Suprapubic skin (tissue), 3 donors: ENCODE measurements at regions not wholly inside any gene's neighbourhood (a gene's known extent, or its start where the extent isn't known, plus 50 kb on each side); places are given as distances from the start of the nearest gene placed in this dataset.

Experiments
- EP300 ChIP-seq: sonication (generic); formaldehyde crosslinking; IDR thresholded peaks from one replicate; pipeline ENCODE4 v1.6.1; 2017; ENCODE audit warnings: antibody characterized with exemption
- TF ChIP-seq, protein P1 (sequence below), 2 donors: fragments of 200-600 bp in 1 of 2; fragments of 450-650 bp in 1 of 2; sonication (generic) in 1 of 2; IDR thresholded peaks; one replicate each; pipeline ENCODE4 v1.5.1; 2016 to 2019; ENCODE audit warnings: antibody characterized with exemption in 2 of 2, mild to moderate bottlenecking in 1 of 2, moderate library complexity in 1 of 2

GRCh38 chr9:31715250-31715649 lies 669.2 kb upstream of the ACO1 start:
- TF ChIP-seq EP300, result no peak
- TF ChIP-seq, protein P1, sequence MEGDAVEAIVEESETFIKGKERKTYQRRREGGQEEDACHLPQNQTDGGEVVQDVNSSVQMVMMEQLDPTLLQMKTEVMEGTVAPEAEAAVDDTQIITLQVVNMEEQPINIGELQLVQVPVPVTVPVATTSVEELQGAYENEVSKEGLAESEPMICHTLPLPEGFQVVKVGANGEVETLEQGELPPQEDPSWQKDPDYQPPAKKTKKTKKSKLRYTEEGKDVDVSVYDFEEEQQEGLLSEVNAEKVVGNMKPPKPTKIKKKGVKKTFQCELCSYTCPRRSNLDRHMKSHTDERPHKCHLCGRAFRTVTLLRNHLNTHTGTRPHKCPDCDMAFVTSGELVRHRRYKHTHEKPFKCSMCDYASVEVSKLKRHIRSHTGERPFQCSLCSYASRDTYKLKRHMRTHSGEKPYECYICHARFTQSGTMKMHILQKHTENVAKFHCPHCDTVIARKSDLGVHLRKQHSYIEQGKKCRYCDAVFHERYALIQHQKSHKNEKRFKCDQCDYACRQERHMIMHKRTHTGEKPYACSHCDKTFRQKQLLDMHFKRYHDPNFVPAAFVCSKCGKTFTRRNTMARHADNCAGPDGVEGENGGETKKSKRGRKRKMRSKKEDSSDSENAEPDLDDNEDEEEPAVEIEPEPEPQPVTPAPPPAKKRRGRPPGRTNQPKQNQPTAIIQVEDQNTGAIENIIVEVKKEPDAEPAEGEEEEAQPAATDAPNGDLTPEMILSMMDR (IDR thresholded peaks at IDR 0.05), result no peak
